ENCODE measurements at regions not wholly inside any gene's neighbourhood (a gene's known extent, or its start where the extent isn't known, plus 50 kb on each side); places are given as distances from the start of the nearest gene placed in this dataset.

DNA sequence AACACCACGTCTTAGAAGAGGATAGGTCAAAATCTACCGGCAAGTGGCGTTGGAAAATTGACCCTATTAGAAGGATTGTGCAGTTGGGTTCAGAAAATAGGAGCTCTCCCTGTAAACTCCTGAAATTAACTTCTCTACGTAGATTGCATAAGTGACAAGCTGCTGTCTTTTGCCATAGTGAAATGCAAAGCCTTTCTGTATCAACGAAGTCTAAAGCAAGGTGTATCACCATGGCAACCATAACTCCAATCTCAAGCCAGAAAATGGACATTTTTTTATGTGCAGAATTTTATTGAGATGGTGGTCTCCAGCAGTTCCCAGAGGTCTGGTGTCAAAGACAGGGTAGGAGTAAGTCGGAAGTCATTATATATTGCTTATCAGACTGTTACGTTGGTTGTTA is 367.7 kb upstream of the NOVA1 start:
- 71 to 88% (median 86%) methylated on average over 7 of the region's 7 CpGs for WGBS, 3 donors
- Histone ChIP-seq H3K27me3 (ENCODE audit: control insufficient read depth in 3 of 3, insufficient read depth in 3 of 3, low read length in 3 of 3) (no peaks in the 10 kb centered on the region), H3K4me3 (ENCODE audit: low read depth in 1 of 3, low read length in 3 of 3) (no peak overlapping the region), H3K4me1 (ENCODE audit: control insufficient read depth in 3 of 3, insufficient read depth in 2 of 3, low read depth in 1 of 3, low read length in 2 of 3) (no peaks in the 10 kb centered on the region), H3K27ac (ENCODE audit: low read depth in 1 of 3, low read length in 2 of 3) (no peak overlapping the region), H3K36me3 (ENCODE audit: control insufficient read depth in 3 of 3, insufficient read depth in 2 of 3, low read depth in 1 of 3, low read length in 3 of 3) (no peaks in the 10 kb centered on the region), H3K9me3 (ENCODE audit: control insufficient read depth in 2 of 2, insufficient read depth in 1 of 2, low read depth in 1 of 2, low read length in 1 of 2) (no peaks in the 10 kb centered on the region)
- DNase-seq (no peak), FAIRE-seq (no peak)

DNA sequence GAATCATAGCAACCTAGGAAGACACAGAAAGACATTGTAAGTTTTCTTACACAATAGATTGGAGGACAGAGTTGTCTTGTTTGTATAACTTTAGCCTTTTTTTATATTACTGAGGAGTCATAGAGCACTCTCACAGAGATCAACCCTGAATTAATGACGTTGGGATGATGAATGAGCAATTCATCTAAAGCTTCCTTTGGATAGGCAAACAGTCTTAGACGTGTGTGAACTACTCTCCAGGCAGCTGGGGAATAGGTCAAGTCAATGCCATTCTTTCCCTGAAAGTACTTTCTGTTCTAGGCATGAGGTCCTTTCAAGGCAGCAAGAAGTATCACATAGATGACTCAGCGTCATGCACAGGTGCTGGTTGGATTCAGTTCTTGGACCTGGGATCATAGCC is 369.1 kb upstream of the NOVA1 start:
- Histone ChIP-seq H3K36me3 (ENCODE audit: control insufficient read depth in 3 of 3, insufficient read depth in 2 of 3, low read depth in 1 of 3, low read length in 3 of 3) (no peaks in the 10 kb centered on the region), H3K9me3 (ENCODE audit: control insufficient read depth in 2 of 2, insufficient read depth in 1 of 2, low read depth in 1 of 2, low read length in 1 of 2) (no peaks in the 10 kb centered on the region), H3K27ac (ENCODE audit: low read depth in 1 of 3, low read length in 2 of 3) (no peak overlapping the region), H3K4me1 (ENCODE audit: control insufficient read depth in 3 of 3, insufficient read depth in 2 of 3, low read depth in 1 of 3, low read length in 2 of 3) (no peaks in the 10 kb centered on the region), H3K4me3 (ENCODE audit: low read depth in 1 of 3, low read length in 3 of 3) (no peak overlapping the region), H3K27me3 (ENCODE audit: control insufficient read depth in 3 of 3, insufficient read depth in 3 of 3, low read length in 3 of 3) (no peaks in the 10 kb centered on the region)
- DNase-seq (peak; percentile 37 to 44), FAIRE-seq (no peak)
- WGBS, 3 donors = 4 to 26% (median 14%) methylated on average over 3 of the region's 3 CpGs

DNA sequence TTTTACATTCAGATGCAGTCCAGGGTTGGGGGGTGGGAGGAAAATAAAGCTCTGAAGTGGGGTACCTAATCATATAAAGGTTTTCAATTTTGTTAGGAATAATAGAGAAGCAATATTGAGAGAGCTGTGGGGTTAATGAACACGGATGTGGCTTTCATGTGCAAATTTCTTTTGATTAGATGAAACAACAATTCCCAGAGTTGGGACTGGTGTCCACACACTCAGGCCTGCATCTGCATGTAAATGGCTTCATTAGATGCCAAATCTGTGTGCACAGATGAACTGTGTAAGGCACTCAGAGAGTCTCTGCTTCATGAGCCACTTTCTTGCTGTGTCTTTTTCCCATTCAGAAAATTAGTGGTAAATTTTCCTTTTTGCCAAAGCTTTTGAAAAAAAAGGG is 377.1 kb upstream of the NOVA1 start:
- no peak for DNase-seq
- Histone ChIP-seq H3K4me1 (ENCODE audit: control insufficient read depth in 3 of 3, insufficient read depth in 2 of 3, low read depth in 1 of 3, low read length in 2 of 3) (no peaks in the 10 kb centered on the region), H3K4me3 (ENCODE audit: low read depth in 1 of 3, low read length in 3 of 3) (no peak overlapping the region), H3K9me3 (ENCODE audit: control insufficient read depth in 2 of 2, insufficient read depth in 1 of 2, low read depth in 1 of 2, low read length in 1 of 2) (no peaks in the 10 kb centered on the region), H3K27me3 (ENCODE audit: control insufficient read depth in 3 of 3, insufficient read depth in 3 of 3, low read length in 3 of 3) (no peaks in the 10 kb centered on the region), H3K27ac (ENCODE audit: low read depth in 1 of 3, low read length in 2 of 3) (no peak overlapping the region), H3K36me3 (ENCODE audit: control insufficient read depth in 3 of 3, insufficient read depth in 2 of 3, low read depth in 1 of 3, low read length in 3 of 3) (no peaks in the 10 kb centered on the region)
- 33 to 57% (median 41%) methylated on average over 1 of the region's 1 CpG for WGBS, 3 donors
- FAIRE-seq = no peak

DNA sequence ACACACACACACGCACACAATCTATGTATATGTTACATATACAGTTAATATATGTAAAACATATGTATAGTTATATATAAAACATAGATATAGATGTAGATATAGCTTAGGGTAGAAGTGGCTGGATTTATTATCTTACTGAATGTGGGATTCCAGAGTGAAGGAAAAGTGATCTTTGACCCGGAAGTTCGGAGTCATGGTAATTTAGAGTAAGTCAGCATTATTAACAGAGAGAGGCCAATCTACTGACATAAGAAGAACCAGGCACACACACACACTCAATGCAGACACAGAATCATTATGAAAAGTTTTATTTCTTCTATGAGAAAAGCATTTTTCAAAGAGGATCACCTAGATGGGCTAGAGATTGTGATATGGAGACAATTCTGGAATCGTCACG is 384.2 kb upstream of the NOVA1 start:
- peak; percentile 55 to 64 for DNase-seq
- H3K27me3 ChIP-seq (ENCODE audit: control insufficient read depth in 3 of 3, insufficient read depth in 3 of 3, low read length in 3 of 3) = no peaks in the 10 kb centered on the region
- no peaks in the 10 kb centered on the region for H3K9me3 ChIP-seq (ENCODE audit: control insufficient read depth in 2 of 2, insufficient read depth in 1 of 2, low read depth in 1 of 2, low read length in 1 of 2)
- no peaks in the 10 kb centered on the region for H3K36me3 ChIP-seq (ENCODE audit: control insufficient read depth in 3 of 3, insufficient read depth in 2 of 3, low read depth in 1 of 3, low read length in 3 of 3)
- WGBS, 3 donors = 62 to 80% (median 76%) methylated on average over 5 of the region's 5 CpGs
- H3K4me1 ChIP-seq (ENCODE audit: control insufficient read depth in 3 of 3, insufficient read depth in 2 of 3, low read depth in 1 of 3, low read length in 2 of 3) = no peaks in the 10 kb centered on the region
- no peak overlapping the region for H3K27ac ChIP-seq (ENCODE audit: low read depth in 1 of 3, low read length in 2 of 3)
- no peak overlapping the region for H3K4me3 ChIP-seq (ENCODE audit: low read depth in 1 of 3, low read length in 3 of 3)
- FAIRE-seq = no peak

DNA sequence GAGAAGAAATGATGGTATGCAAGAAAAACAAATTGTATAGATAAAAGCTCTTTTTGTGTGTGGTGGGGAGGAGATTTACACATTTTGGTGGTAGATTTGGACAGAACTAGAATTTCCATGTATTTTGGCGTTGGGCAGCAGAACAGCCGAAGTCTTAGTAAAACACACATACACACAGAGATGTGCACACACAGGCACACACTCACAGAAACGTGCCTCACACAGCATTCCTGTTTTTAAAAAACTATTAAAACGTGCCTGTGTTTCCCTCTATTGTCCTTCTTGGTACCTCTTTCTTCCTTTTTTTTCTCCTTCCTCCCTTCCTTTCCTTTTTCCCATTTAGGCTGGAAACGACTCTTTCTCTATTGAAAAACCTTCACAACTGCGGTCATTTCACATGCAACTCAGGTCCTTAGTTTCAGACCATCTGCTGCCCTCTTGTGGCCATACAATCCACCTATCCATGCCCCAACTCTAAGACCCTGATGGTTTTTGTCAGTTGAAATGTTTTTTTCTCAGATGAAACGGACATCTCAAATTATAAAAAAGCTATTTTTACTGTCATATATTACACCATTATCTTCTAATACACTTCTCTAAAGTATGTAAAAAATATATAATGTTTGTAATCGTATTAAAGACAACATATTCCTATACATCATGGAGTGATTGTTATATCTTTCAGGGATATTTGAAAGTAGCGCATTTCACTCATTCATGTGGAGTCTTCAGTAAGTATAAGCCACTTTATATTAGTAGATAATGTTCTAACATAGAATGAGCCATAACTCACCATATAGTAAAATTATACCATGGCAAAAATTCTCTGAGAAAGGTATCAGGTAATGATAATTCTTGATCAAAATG is 386.7 kb upstream of the NOVA1 start:
- WGBS, 3 donors = 41 to 46% (median 44%) methylated on average over 9 of the region's 9 CpGs
- DNase-seq = peak; percentile 52 to 63
- H3K4me3 ChIP-seq (ENCODE audit: low read depth in 1 of 3, low read length in 3 of 3) = no peak overlapping the region
- no peaks in the 10 kb centered on the region for H3K27me3 ChIP-seq (ENCODE audit: control insufficient read depth in 3 of 3, insufficient read depth in 3 of 3, low read length in 3 of 3)
- no peak overlapping the region for H3K27ac ChIP-seq (ENCODE audit: low read depth in 1 of 3, low read length in 2 of 3)
- no peaks in the 10 kb centered on the region for H3K36me3 ChIP-seq (ENCODE audit: control insufficient read depth in 3 of 3, insufficient read depth in 2 of 3, low read depth in 1 of 3, low read length in 3 of 3)
- H3K9me3 ChIP-seq (ENCODE audit: control insufficient read depth in 2 of 2, insufficient read depth in 1 of 2, low read depth in 1 of 2, low read length in 1 of 2) = no peaks in the 10 kb centered on the region
- FAIRE-seq = peak; percentile 36
- no peaks in the 10 kb centered on the region for H3K4me1 ChIP-seq (ENCODE audit: control insufficient read depth in 3 of 3, insufficient read depth in 2 of 3, low read depth in 1 of 3, low read length in 2 of 3)

DNA sequence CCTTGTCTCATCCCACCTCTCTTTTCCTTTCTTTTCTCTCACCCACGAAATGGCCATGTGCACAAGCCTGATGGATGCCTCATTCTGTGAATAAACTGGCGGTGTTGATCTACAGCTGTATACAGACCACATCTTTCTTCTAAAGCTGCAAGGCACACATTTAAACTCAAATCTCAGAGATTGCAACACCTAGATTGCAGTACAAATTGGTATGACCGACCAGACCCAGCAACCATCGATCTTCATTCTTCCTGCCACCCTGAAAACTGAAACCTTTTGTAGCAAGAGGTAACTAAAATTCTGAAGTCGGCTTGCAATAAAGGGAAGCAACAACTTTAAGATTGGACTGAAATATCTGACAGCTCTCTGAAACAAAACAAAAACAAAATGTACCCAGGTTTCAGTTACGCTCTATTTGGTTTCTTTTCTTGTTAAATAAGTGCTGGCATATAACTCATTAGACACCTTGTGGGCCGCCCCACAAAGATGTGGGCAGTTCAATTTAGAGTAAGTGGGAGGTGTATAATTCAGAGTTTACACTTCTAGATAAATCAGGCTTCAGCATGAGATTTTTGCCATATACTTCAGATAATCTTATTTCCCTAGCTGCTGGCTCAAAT is 390.0 kb upstream of the NOVA1 start:
- Histone ChIP-seq H3K4me1 (ENCODE audit: control insufficient read depth in 3 of 3, insufficient read depth in 2 of 3, low read depth in 1 of 3, low read length in 2 of 3) (no peaks in the 10 kb centered on the region), H3K4me3 (ENCODE audit: low read depth in 1 of 3, low read length in 3 of 3) (no peak overlapping the region), H3K27ac (ENCODE audit: low read depth in 1 of 3, low read length in 2 of 3) (no peak overlapping the region), H3K9me3 (ENCODE audit: control insufficient read depth in 2 of 2, insufficient read depth in 1 of 2, low read depth in 1 of 2, low read length in 1 of 2) (no peaks in the 10 kb centered on the region), H3K27me3 (ENCODE audit: control insufficient read depth in 3 of 3, insufficient read depth in 3 of 3, low read length in 3 of 3) (no peaks in the 10 kb centered on the region), H3K36me3 (ENCODE audit: control insufficient read depth in 3 of 3, insufficient read depth in 2 of 3, low read depth in 1 of 3, low read length in 3 of 3) (no peaks in the 10 kb centered on the region)
- no peak for FAIRE-seq
- DNase-seq = no peak
- 72 to 75% (median 73%) methylated on average over 7 of the region's 7 CpGs for WGBS, 3 donors

DNA sequence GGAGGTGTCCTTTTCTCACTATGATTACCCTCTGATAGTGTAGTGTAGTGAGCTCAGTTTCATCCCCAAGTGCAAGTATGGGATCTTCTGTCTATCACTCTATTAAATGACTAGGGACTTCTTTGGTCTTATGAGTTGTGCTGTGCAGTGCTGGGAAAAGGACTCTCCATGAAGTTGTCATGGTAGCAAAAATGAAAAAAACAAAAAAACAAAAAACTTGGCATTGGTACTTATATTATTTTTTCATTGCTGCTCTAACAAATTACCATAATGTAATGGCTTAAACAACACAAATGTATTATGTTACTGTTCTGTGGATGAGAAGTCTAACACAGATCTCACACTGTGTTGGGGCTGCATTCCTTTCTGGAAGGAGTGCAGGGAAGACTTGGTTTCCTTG is 393.1 kb upstream of the NOVA1 start:
- no peaks in the 10 kb centered on the region for H3K27me3 ChIP-seq (ENCODE audit: control insufficient read depth in 3 of 3, insufficient read depth in 3 of 3, low read length in 3 of 3)
- H3K4me3 ChIP-seq (ENCODE audit: low read depth in 1 of 3, low read length in 3 of 3) = no peak overlapping the region
- no peak for DNase-seq
- H3K36me3 ChIP-seq (ENCODE audit: control insufficient read depth in 3 of 3, insufficient read depth in 2 of 3, low read depth in 1 of 3, low read length in 3 of 3) = no peaks in the 10 kb centered on the region
- no peaks in the 10 kb centered on the region for H3K9me3 ChIP-seq (ENCODE audit: control insufficient read depth in 2 of 2, insufficient read depth in 1 of 2, low read depth in 1 of 2, low read length in 1 of 2)
- no peak overlapping the region for H3K27ac ChIP-seq (ENCODE audit: low read depth in 1 of 3, low read length in 2 of 3)
- no peaks in the 10 kb centered on the region for H3K4me1 ChIP-seq (ENCODE audit: control insufficient read depth in 3 of 3, insufficient read depth in 2 of 3, low read depth in 1 of 3, low read length in 2 of 3)
- FAIRE-seq = no peak

DNA sequence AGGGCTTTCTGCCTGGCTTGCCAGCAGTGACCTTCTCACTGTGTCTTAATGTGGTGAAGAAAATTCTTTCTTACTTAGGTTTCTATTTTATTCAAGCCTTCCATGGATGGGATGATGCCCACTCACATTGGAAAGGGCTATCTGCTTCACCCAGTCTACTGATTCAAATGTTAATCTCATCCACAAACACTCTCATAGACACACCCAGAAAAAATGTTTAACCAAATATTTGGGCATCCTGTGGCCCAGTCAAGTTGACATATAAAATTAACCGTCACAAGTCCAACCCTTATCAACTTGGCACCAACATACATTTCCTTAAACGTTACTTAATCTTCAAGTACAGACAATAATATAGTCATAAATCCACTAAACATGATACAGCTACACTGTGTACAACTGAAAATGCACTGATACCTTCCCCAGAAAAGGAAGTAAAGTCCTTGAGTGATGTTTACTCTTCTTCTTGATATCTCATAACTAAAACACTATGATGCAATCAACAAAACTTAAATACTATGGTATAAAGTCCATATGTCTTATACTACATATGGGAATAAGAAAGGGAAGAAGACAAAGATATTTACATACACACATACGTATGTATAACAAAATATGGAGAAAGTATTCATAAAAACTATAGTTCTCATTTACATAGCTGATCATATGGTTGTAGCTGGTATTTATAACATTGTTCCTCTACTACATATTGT is 394.7 kb upstream of the NOVA1 start:
- DNase-seq (peak in 1 of 2 donors; percentile 77), FAIRE-seq (no peak)
- Histone ChIP-seq H3K36me3 (ENCODE audit: control insufficient read depth in 3 of 3, insufficient read depth in 2 of 3, low read depth in 1 of 3, low read length in 3 of 3) (no peaks in the 10 kb centered on the region), H3K9me3 (ENCODE audit: control insufficient read depth in 2 of 2, insufficient read depth in 1 of 2, low read depth in 1 of 2, low read length in 1 of 2) (no peaks in the 10 kb centered on the region), H3K27ac (ENCODE audit: low read depth in 1 of 3, low read length in 2 of 3) (no peak overlapping the region), H3K4me1 (ENCODE audit: control insufficient read depth in 3 of 3, insufficient read depth in 2 of 3, low read depth in 1 of 3, low read length in 2 of 3) (no peaks in the 10 kb centered on the region), H3K27me3 (ENCODE audit: control insufficient read depth in 3 of 3, insufficient read depth in 3 of 3, low read length in 3 of 3) (no peaks in the 10 kb centered on the region), H3K4me3 (ENCODE audit: low read depth in 1 of 3, low read length in 3 of 3) (no peak overlapping the region)
- 11 to 45% (median 15%) methylated on average over 3 of the region's 3 CpGs for WGBS, 3 donors
